ENCODE measurements at regions not wholly inside any gene's neighbourhood (a gene's known extent, or its start where the extent isn't known, plus 50 kb on each side); places are given as distances from the start of the nearest gene placed in this dataset.

DNA sequence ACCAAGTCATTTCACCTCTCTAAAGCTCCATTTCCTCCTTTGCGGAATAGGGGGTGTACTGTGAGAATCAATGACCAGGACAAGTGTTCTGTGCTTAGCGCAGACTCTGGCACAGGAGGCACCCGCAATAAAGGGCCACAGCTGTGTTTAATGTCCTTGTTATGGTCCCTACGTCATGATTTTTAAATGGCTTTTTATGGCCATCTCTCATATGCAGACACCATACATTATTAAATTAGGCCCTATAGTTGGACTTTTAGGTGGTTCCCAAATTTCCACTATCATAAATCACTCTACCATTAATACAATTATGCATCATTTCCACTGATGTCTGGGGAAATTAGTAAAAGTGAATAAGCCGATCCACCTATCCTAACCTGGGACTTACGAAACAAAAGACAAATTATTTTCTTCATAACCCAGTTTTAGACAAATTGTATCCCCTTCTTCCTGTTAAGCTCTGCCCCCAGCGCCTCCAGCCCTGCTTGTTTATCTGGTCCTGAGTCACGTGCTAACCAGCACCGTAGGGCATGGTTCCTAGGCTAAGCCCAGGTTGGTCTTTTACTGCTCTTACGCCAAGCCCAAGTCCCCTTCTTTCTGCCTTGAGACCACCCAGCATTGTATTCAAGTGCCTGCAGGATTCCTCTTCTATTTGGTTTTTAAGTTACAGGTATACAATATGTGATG, 278.3 kb downstream of the SHQ1 start:
- no peak for TF ChIP-seq POLR2A (IDR thresholded peaks at IDR 0.05; ENCODE audit: low read depth, low read length)
- FAIRE-seq: no peak
- no peak for DNase-seq (ENCODE audit: insufficient read length, low spot score)

DNA sequence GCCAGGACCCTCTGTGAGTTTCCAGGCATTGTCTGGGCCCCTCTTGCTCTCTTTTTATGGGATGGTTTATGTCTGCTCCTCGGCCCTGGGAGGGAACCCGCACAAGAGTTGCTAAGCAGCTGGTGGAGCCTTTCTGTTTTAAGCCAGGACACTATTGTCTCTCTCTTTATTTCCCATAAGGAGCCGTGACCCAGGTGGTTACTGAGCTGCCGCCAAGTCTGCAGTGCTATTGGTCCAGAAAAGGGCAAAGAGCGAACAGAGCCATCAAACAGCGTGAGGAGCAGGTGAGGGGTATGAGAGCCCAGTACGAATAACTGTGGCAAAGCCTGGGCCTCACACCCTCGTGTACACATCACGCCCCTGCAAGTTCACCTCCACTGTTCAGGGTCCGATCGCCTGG, 280.2 kb downstream of the SHQ1 start:
- no peak for DNase-seq (ENCODE audit: insufficient read length, low spot score)
- no peak for TF ChIP-seq POLR2A (IDR thresholded peaks at IDR 0.05; ENCODE audit: low read depth, low read length)
- FAIRE-seq: no peak

DNA sequence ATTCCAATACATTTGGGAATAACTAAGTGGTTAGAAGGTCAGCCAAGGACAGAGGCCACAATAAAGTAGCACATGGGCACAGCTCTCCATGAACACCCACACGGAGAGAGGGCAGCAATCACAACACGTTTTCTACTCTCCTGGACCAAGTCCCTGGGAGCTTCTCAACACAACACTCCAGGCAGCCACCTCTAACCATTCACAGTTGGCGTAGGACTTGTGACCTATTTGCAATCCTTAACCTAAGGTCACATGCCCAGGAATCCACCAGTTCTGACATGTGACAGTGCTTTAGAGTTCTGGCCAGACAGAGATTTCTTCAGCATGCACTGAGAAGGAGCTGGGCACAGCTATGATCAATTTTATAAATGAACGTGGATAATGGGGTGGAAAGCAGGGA, 280.8 kb downstream of the SHQ1 start:
- FAIRE-seq: no peak
- no peak for DNase-seq (ENCODE audit: insufficient read length, low spot score)
- no peak for TF ChIP-seq POLR2A (IDR thresholded peaks at IDR 0.05; ENCODE audit: low read depth, low read length)

DNA sequence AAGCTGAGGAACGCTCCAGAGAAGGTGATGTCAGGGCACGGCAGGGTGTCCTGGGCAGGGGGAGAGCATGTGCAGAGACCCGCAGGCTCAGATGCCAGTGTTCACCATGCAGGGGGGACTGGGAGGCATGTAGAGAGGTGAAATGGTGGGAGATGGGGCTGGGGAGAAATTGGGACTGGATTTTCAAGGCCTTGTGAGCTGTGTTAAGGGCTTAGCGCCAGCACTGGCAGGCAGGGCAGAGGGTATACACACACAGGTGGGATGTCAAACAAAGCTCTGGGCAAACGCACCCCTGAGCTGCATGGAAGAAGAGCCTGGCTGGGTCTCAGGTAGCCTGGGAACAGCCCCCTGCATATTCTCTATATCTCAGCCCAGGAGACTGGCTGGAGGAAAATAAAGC, 282.7 kb downstream of the SHQ1 start:
- DNase-seq (ENCODE audit: insufficient read length, low spot score): no peak
- TF ChIP-seq POLR2A (IDR thresholded peaks at IDR 0.05; ENCODE audit: low read depth, low read length): no peak
- no peak for FAIRE-seq

DNA sequence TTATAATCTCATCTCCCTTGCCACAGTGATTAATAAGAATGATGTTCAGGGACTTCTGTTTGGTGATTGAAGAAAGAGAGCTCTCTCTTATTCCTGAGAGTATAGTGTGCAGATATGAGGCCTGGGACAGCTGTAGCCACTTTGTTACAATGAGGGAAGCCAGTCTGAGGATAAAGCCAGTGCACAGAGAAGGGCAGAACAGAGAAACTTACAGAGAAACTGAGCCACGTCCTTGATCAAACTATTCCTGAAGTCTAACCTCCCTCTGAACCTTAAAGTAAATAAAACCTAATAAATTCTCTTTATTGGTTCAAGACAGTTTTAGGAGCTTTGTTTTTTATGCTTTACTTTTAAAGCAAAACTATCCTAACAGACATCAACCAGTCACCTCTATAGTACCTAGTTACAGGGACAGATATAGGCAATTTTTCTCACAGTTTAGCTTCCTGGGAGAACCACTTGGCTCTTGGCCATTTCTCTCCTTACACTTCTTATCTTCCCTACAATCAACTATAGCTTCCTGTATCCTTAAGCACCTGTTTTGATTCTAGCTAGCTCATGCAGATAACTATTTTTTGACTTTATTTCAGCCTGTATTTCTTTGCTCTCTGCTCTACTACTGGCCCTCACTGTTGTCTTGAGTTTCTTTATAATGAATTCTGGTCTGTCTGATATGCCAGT, 284.4 kb downstream of the SHQ1 start:
- FAIRE-seq (no peak), DNase-seq (ENCODE audit: insufficient read length, low spot score) (no peak)
- no peak for TF ChIP-seq POLR2A (IDR thresholded peaks at IDR 0.05; ENCODE audit: low read depth, low read length)

DNA sequence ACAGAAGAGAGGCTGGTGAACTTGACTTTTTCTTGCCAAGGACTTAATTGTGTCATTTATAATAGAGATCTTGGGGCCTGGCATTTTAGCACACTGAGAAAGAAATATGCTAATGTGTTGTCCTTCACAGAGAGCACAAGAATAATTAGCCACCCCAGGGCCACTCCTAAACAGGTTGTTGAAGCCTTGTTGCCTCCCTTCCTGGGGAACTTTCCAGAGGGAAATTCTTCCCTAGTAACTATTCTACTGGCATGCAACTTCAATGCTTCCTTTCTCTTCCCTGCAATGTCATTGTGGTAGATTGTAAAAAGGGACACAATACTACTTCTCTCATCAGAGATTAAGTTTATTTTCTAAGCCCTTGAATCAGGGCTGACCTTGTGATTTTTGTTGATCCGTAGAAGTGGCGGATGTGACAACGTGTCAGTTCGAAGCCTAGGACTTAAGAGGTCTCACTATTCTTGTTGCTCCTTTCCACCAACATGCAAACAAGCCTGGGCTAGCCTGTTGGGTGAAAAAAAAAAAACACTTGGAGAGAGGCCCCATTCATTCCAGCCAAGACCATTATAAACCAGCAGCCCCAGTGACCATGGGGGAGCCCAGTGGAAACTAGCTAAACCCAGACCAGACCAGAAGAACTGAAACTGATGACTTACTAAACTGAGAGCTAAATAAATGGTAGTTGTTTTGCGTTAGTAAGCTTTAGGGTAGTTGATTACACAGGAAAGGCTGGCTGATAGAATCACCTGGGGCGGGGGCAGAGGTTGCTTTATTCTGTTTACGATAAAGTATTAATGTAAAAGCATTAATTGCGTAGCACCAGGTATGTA, 287.2 kb downstream of the SHQ1 start:
- FAIRE-seq: no peak
- no peak for TF ChIP-seq POLR2A (IDR thresholded peaks at IDR 0.05; ENCODE audit: low read depth, low read length)

DNA sequence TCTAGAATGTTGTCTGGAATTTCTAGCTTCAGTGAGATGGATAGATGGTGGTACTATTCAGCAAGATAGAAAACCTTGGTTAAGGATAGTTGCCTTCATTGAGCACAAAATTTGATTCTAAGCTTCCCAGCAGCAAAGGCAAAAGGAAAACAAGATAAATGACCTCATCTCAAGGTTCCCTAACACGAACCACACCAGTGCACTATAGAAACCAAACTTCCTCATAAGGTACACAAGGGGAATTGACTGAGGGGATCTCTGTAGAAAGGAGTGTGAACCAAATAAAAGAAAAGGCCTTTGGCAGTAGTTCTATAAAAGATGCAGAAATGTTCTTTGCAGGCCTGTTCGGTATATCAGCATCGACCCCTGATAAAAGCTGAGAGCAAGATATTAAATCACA, 288.9 kb downstream of the SHQ1 start:
- FAIRE-seq: no peak
- DNase-seq (ENCODE audit: insufficient read length, low spot score): no peak

More for the DNA sequence above, 287.2 kb downstream of the SHQ1 start:
- DNase-seq (ENCODE audit: insufficient read length, low spot score): no peak

DNA sequence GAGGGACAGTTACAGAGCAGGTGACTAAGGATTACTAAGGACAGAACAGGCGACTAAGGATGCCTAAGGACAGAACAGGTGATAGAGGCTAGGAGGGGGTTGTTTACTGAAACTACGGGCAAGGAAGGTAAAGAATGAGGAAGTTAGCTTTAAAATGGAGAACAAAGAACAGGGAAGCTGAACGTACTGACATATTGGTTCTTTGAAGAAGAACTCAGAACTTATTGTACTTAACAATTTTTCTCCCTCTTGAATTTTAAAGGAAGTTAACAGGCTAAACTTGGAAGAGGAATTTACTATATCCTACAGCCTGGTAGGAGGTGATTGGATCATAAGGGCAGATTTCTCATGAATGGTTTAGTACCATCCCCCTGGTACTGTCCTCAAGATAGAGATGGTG, 290.2 kb downstream of the SHQ1 start:
- no peak for TF ChIP-seq POLR2A (IDR thresholded peaks at IDR 0.05; ENCODE audit: low read depth, low read length)
- DNase-seq (ENCODE audit: insufficient read length, low spot score) (no peak), FAIRE-seq (no peak)

More for the DNA sequence above, 288.9 kb downstream of the SHQ1 start:
- no peak for TF ChIP-seq POLR2A (IDR thresholded peaks at IDR 0.05; ENCODE audit: low read depth, low read length)

DNA sequence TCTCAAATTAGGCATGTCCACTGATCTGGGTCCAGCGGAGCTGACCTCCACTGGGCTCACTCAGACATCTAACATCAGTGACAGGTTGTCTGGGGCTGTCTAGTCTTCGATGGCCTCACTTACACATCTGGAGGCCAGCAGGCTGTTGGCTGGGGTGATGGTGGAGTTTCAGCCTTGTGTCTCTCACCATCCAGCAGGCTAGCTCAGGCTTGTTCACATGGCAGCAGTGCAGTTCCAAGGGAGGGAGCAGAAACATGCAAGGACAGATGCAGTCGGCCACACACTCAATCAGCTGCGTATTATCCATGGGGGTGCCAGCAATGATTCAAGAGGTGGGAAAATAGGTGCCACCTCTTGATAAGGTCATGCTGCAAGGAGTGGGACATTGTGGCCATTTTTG, 292.5 kb downstream of the SHQ1 start:
- no peak for TF ChIP-seq POLR2A (IDR thresholded peaks at IDR 0.05; ENCODE audit: low read depth, low read length)
- FAIRE-seq (no peak), DNase-seq (ENCODE audit: insufficient read length, low spot score) (no peak)

DNA sequence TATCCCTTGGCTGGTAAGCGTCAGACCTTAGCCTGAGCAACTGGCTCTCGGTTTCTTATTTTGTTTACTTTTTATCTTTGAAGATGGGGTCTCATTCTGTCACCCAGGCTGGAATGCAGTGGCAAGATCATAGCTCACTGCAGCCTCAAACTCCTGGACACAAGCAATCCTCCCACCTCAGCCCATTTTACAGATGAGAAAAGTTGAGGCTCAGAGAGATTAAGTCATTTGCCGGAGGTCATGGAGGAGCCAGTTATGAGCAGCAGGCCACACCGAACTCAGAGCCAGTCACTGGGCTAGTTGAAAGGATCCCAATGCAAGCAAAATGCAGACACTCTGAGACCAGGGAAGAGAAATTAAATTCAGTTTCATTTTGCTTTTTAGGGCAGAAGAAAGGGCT, 293.6 kb downstream of the SHQ1 start:
- FAIRE-seq: no peak
- DNase-seq (ENCODE audit: insufficient read length, low spot score): no peak
- no peak for TF ChIP-seq POLR2A (IDR thresholded peaks at IDR 0.05; ENCODE audit: low read depth, low read length)

DNA sequence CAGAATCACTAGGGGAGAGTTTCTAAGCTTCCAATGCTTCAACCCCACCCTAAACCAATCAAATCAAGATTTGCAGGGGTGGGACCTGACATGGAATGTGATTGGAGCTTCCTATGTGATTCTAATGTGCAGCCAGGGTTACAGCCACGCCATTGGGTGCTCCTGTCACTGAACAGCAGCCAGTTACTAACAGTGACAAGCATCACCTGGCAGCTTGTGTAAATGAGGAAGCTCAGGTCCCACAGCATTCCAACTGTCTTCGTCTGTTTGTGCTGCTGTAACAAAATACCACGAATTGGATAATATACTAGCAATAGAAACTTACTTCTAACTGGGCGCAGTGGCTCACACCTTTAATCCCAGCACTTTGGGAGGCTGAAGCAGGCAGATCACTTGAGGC, 294.9 kb downstream of the SHQ1 start:
- no peak for TF ChIP-seq POLR2A (IDR thresholded peaks at IDR 0.05; ENCODE audit: low read depth, low read length)
- DNase-seq (ENCODE audit: insufficient read length, low spot score): no peak
- no peak for FAIRE-seq

DNA sequence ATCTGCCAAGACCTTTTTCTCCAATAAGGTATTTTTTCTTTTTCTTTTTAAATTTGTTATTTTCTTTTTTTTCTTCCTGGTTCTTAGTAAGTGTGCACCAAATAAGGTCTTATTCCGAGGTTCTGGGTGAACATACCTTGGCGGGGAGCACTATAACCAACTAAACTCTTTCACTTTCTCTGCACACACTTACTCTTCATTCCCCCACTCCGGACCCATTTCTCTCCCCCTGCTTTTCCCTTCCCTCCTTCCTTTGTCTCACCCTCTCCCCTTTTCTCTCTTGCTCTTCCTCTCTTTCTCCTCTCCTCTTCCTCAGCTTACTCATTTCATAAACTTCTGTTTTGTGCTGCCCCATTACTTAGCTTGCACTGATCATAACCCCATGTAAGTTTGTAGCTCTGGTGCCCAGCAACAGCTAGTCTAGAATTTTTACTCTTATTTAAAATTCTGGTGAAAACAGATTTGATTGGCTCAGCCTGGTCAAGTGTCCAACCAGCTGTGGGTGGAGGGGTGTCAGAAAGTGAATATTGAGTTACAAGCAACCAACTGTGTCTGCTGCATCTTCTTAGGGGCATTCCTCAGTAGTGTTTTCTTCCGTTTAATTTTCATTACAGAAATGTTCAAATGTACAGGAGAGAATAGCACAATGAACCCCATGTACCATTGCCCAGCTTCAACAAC, 297.5 kb downstream of the SHQ1 start:
- no peak for TF ChIP-seq POLR2A (IDR thresholded peaks at IDR 0.05; ENCODE audit: low read depth, low read length)
- DNase-seq (ENCODE audit: insufficient read length, low spot score) (no peak), FAIRE-seq (no peak)

DNA sequence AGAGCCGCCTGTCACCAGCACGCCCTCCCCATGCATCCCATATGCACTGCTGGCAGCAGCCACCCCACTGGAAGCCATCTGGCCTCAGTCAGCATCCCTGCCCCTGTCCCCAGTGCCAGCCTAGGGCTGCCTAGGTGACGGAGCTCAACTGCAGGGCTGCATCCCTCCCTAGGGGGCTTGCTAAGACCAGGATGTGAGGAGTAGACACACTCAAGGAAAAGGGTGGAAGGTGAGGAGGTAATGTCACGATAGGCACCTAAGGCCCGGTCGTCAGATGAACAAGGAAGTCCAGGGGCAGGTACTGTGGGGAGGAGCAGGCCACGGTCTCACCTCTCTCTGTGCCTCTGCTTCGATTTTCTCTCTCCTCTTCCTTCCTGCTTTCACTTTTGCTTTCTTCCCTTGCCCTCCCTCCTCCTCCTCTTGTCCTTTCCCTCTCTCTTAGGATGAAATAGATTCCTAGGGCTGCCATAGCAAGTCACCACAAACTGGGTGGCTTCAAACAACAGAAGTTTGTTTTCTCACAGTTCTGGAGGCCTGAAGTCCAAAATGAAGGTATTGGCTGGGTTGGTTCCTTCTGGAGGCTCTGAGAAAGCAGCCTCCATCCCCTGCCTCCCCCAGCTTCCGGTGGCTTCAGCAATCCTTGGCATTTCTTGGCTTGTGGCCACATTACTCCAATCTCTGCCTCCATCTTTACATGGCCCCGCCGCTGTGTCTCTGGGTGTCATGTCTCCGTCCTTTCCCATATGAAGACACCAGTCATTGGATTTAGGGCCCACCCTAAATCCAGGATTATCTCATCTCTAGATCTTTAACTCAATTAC, 298.3 kb downstream of the SHQ1 start:
- FAIRE-seq (no peak), DNase-seq (ENCODE audit: insufficient read length, low spot score) (no peak)
- no peak for TF ChIP-seq POLR2A (IDR thresholded peaks at IDR 0.05; ENCODE audit: low read depth, low read length)

Measured in H54 (cell line).